Omental fat pad (tissue), 3 donors: ENCODE measurements at regions not wholly inside any gene's neighbourhood (a gene's known extent, or its start where the extent isn't known, plus 50 kb on each side); places are given as distances from the start of the nearest gene placed in this dataset.

Experiments used
- ATAC-seq: fragments of 150-250 bp; one replicate; pipeline ENCODE4 v1.9.1; 2016; ENCODE audit warnings: mild to moderate bottlenecking, moderate library complexity; ENCODE audit not compliant: low FRiP score
- DNase-seq: peaks from one replicate; pipeline ENCODE4 v3.0.0-alpha.2; 2019; ENCODE audit warnings: low spot score
- TF ChIP-seq, protein P1 (sequence below), 3 donors: fragments of 450-650 bp; IDR thresholded peaks; one replicate each; pipeline ENCODE4 v1.5.1; 2016 to 2017; ENCODE audit warnings: antibody characterized with exemption in 3 of 3, mild to moderate bottlenecking in 3 of 3, moderate library complexity in 2 of 3

GRCh38 chr2:215697003-215697402, 261.1 kb upstream of the FN1 start:
- DNase-seq: no peak
- TF ChIP-seq, protein P1, sequence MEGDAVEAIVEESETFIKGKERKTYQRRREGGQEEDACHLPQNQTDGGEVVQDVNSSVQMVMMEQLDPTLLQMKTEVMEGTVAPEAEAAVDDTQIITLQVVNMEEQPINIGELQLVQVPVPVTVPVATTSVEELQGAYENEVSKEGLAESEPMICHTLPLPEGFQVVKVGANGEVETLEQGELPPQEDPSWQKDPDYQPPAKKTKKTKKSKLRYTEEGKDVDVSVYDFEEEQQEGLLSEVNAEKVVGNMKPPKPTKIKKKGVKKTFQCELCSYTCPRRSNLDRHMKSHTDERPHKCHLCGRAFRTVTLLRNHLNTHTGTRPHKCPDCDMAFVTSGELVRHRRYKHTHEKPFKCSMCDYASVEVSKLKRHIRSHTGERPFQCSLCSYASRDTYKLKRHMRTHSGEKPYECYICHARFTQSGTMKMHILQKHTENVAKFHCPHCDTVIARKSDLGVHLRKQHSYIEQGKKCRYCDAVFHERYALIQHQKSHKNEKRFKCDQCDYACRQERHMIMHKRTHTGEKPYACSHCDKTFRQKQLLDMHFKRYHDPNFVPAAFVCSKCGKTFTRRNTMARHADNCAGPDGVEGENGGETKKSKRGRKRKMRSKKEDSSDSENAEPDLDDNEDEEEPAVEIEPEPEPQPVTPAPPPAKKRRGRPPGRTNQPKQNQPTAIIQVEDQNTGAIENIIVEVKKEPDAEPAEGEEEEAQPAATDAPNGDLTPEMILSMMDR (IDR thresholded peaks at IDR 0.05): no peak
- no peak for ATAC-seq

DNA sequence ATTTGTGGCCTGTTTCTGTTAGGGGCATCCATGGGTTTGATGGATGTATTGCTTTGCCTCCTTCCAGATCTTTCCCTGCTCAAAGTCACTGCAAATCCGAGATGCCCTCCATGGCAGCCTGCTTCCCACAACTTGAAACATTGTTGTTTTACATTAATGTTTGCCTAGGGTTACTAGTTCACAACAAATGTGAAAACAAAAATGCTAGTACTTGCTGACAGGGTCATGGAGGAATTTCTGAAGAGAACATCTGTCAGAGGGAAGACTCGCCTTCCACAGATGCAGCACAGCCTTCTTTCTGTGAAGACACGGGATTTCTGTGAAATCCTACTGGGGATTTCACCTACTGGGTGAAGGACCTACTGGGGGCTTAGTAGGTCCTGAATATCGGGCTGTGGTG, 260.0 kb upstream of the FN1 start:
- TF ChIP-seq, protein P1 (IDR thresholded peaks at IDR 0.05): no peak
- no peak for ATAC-seq
- no peak for DNase-seq

GRCh38 chr2:215693999-215694580, 258.2 kb upstream of the FN1 start:
- TF ChIP-seq, protein P1 (IDR thresholded peaks at IDR 0.05): no peak
- DNase-seq: no peak
- no peak for ATAC-seq

- TF ChIP-seq, protein P1 (IDR thresholded peaks at IDR 0.05): no peak
- ATAC-seq (no peak), DNase-seq (no peak)
Observed at GRCh38 chr2:215693193-215693998, 257.5 kb upstream of the FN1 start.

GRCh38 chr2:215692387-215693079, 256.7 kb upstream of the FN1 start:
- DNase-seq: no peak
- ATAC-seq: no peak
- TF ChIP-seq, protein P1 (IDR thresholded peaks at IDR 0.05): no peak

- ATAC-seq (no peak), DNase-seq (no peak)
- TF ChIP-seq, protein P1 (IDR thresholded peaks at IDR 0.05): no peak
Observed at GRCh38 chr2:215691346-215691745, 255.5 kb upstream of the FN1 start.
